Panc1 (cell line): ENCODE measurements at regions not wholly inside any gene's neighbourhood (a gene's known extent, or its start where the extent isn't known, plus 50 kb on each side); places are given as distances from the start of the nearest gene placed in this dataset.
A peak's percentile ranks its signal among the peaks of the same experiment; 100 is the strongest.

ENCODE experiments used
- CTCF ChIP-seq: fragments of 450-650 bp; IDR thresholded peaks from 2 replicates; pipeline ENCODE4 v1.5.1; 2017; ENCODE audit warnings: mild to moderate bottlenecking
- REST ChIP-seq, 2 experiments: IDR thresholded peaks; 2 replicates each; pipeline ENCODE4 v1.6.1; 2011 to 2012; ENCODE audit warnings: low read depth in 2 of 2, control low read depth in 1 of 2, low read length in 1 of 2, mild to moderate bottlenecking in 1 of 2, moderate library complexity in 1 of 2; ENCODE audit not compliant: insufficient read depth in 1 of 2

GRCh38 chr19:31591258-31591657 is 242.0 kb upstream of the TSHZ3 start:
- peak; percentile 25 for TF ChIP-seq CTCF
- no peak for TF ChIP-seq REST (IDR thresholded peaks at IDR 0.05; ENCODE audit: insufficient read depth in 1 of 2, low read depth in 2 of 2, low read length in 1 of 2)
